NOMO-1 treated with DMSO at 0.1 percent for 48 hours (cell line): ENCODE measurements at regions not wholly inside any gene's neighbourhood (a gene's known extent, or its start where the extent isn't known, plus 50 kb on each side); places are given as distances from the start of the nearest gene placed in this dataset.
A peak's percentile ranks its signal among the peaks of the same experiment; 100 is the strongest.
"Not testable (repeated sequence)": the region's sequence is repeated elsewhere in the genome, so short reads cannot be mapped to it uniquely, and the experiment has no call there.

Experiments used
- DNase-seq: peaks from one replicate; lab custom pipeline; 2025; ENCODE audit not compliant: unreplicated experiment; lab: John Stamatoyannopoulos, UW

- no peak for DNase-seq
Observed at GRCh38 chr9:94033383-94033782, 50.9 kb upstream of the PTPDC1 start.

DNA sequence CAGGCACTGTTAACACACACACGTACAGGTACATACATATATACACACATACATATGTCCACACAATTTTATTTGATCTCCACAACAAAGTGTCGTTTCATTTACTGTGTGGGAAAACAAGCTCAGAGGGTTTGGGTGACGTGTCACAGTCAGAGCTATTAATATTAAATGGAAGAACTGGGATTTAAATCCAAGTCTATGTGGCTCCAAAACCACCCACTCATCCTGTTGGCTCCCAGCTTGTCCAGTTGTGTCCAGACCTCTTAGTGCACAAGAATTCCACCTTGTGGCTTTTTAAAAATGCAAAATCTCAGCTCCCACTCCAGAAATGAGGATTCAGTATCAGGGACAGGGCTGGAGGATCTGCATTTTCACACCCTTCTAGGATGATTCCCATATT lies 52.3 kb upstream of the PTPDC1 start:
- no peak for DNase-seq

DNA sequence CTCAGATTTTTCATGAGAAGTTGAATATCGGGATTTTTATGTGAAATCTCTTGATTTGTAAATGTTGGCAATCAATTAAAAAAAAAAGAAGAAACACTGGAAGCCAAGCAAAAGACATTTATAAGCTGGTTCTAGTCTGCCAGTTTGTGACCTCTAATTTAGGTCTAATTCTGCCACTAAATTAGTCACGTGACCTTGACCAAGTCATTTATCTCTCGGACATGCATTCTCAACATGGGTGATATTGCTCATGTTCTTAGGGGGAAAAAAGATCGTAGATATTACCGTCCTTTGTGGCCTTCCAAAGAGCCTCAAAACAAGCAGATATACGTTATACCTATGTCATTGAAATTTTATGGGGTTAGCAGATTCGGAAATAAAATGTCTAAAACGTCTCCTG lies 52.9 kb upstream of the PTPDC1 start:
- DNase-seq = no peak

GRCh38 chr9:94030318-94031179 lies 53.7 kb upstream of the PTPDC1 start:
- peak; percentile 72 for DNase-seq

- no peak for DNase-seq
Observed at GRCh38 chr9:94029932-94030317, 54.3 kb upstream of the PTPDC1 start.

GRCh38 chr9:94026816-94027215 lies 57.4 kb upstream of the PTPDC1 start:
- DNase-seq = no peak

DNA sequence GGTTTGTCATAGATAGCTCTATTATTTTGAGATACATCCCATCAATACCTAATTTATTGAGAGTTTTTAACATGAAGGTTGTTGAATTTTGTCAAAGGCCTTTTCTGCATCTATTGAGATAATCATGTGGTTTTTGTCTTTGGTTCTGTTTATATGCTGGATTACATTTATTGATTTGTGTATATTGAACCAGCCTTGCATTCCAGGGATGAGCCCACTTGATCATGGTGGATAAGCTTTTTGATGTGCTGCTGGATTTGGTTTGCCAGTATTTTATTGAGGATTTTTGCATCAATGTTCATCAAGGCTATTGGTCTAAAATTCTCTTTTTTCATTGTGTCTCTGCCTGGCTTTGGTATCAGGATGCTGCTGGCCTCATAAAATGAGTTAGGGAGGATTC lies 61.8 kb upstream of the PTPDC1 start:
- not testable (repeated sequence) for DNase-seq

DNA sequence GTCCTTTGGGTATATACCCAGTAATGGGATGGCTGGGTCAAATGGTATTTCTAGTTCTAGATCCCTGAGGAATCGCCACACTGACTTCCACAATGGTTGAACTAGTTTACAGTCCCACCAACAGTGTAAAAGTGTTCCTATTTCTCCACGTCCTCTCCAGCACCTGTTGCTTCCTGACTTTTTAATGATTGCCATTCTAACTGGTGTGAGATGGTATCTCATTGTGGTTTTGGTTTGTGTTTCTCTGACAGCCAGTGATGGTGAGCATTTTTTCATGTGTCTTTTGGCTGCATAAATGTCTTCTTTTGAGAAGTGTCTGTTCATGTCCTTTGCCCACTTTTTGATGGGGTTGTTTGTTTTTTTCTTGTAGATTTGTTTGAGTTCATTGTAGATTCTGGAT lies 63.4 kb upstream of the PTPDC1 start:
- not testable (repeated sequence) for DNase-seq

DNA sequence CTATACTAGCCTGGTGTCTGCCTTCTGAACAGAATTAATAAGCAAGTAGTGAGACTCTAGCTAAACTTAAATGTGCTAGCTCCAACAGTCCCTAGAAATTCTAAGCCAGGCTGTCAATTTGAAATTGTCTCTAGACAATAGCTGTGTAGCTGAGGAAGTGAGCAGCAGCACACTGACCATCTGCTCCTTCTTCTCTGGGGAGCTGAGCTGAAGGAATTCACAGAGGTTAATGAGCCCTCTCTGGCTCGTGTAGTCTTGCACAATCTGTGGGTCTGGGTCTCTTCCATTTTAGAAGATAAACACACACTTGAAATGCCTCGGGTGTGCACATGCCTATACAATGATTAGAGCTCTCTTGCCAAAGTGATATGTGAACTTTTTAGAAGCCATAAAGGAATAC lies 63.5 kb upstream of the BARX1 start:
- no peak for DNase-seq

GRCh38 chr9:94017939-94018531 lies 62.9 kb upstream of the BARX1 start:
- DNase-seq = no peak

GRCh38 chr9:94016744-94017143 lies 61.6 kb upstream of the BARX1 start:
- DNase-seq = no peak

- DNase-seq = no peak
Observed at GRCh38 chr9:94014920-94015319, 59.8 kb upstream of the BARX1 start.

GRCh38 chr9:94014066-94014654 lies 59.0 kb upstream of the BARX1 start:
- peak; percentile 13 for DNase-seq

DNA sequence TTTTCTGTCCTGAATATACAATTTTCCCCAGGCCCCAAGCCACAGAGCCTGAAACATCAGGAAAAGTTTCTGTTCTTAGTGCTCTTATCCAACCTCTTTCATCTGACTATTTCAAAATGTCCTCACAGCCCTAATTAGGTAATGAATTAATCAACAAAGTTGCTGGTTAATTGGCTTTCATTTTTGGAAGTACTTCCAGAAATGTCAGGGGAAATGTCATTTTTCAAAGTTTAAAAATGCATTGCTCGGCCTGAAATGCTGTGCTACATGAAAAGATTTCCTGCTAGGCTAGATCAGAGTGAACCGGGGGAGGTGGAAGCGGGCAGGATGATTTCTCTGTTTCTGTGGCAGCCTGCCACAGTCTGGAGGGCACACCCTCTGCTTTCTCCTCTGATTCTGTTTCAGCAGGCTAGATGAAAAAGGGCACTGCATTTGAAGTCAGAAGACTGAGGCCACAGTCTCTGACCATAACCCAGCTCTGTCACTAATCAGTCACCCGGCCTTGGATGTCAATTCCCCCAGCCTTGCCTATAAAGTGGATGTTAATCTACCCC lies 55.9 kb upstream of the BARX1 start:
- no peak for DNase-seq

DNA sequence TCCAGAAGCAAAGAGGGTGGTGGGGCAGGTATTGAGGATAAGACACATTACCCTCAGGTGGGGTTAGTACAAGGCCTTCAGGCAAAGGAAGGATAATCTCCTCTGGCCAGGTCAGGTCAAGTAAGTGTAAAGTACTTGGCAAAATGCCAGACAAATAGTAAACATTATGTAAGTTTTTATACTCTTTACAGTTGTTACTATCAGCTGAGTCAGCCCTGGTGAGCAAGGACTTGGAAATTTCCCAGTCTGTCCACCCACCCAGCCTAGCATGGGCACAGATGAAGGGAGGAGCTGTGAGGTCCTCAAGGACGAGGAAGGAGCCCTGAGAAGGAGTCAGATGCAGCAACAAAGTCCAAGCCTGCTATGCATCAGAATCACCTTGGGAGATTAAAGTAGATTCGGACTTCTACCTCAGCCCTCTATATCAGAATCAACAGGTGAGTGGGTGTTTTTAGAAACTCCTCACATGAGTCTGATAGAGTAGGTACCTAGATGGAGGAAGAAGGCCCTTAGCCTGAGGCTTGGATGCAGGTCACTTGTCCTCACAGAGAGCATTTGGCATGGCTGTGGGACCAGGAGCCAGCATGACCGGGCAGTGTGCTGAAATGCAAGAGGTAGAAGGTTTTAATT lies 50.2 kb upstream of the BARX1 start:
- no peak for DNase-seq
